ENCODE measurements at regions not wholly inside any gene's neighbourhood (a gene's known extent, or its start where the extent isn't known, plus 50 kb on each side); places are given as distances from the start of the nearest gene placed in this dataset.

GRCh38 chr3:124126436-124127023 lies 134.6 kb upstream of the ROPN1 start:
- H2AFZ ChIP-seq (ENCODE audit: low read length): no peak overlapping the region
- no peak overlapping the region for H3K4me3 ChIP-seq (ENCODE audit: insufficient read depth, low read length)
- H3K4me2 ChIP-seq (ENCODE audit: insufficient read depth, low read length): no peak overlapping the region
- no peaks in the 10 kb centered on the region for H3K36me3 ChIP-seq (ENCODE audit: insufficient read depth, low read length)
- no peaks in the 10 kb centered on the region for H3K27me3 ChIP-seq (ENCODE audit: insufficient read depth, low read length)
- no peaks in the 10 kb centered on the region for H3K79me2 ChIP-seq (ENCODE audit: insufficient read depth, low read length)
- TF ChIP-seq CTCF (IDR thresholded peaks at IDR 0.05; ENCODE audit: extremely low read depth, low read depth, low read length): no peak
- no peak overlapping the region for H3K27ac ChIP-seq (ENCODE audit: low read depth, low read length)
- H3K4me1 ChIP-seq (ENCODE audit: insufficient read depth, low read length): no peaks in the 10 kb centered on the region
- no peak for DNase-seq (ENCODE audit: insufficient read length, low spot score, missing footprints)
- no peaks in the 10 kb centered on the region for H3K9me3 ChIP-seq (ENCODE audit: low read depth, low read length)
- H4K20me1 ChIP-seq (ENCODE audit: insufficient read depth, low read length): no peaks in the 10 kb centered on the region

GRCh38 chr3:124131158-124131557 lies 139.2 kb upstream of the ROPN1 start:
- Histone ChIP-seq H3K4me3 (ENCODE audit: insufficient read depth, low read length) (no peak overlapping the region), H3K9me3 (ENCODE audit: low read depth, low read length) (no peaks in the 10 kb centered on the region), H3K36me3 (ENCODE audit: insufficient read depth, low read length) (no peaks in the 10 kb centered on the region), H3K27me3 (ENCODE audit: insufficient read depth, low read length) (no peaks in the 10 kb centered on the region), H2AFZ (ENCODE audit: low read length) (no peak overlapping the region), H3K4me1 (ENCODE audit: insufficient read depth, low read length) (no peaks in the 10 kb centered on the region), H3K79me2 (ENCODE audit: insufficient read depth, low read length) (no peaks in the 10 kb centered on the region), H3K4me2 (ENCODE audit: insufficient read depth, low read length) (no peak overlapping the region), H3K27ac (ENCODE audit: low read depth, low read length) (no peak overlapping the region), H4K20me1 (ENCODE audit: insufficient read depth, low read length) (no peaks in the 10 kb centered on the region)
- DNase-seq (ENCODE audit: insufficient read length, low spot score, missing footprints): no peak
- no peak for TF ChIP-seq CTCF (IDR thresholded peaks at IDR 0.05; ENCODE audit: extremely low read depth, low read depth, low read length)

- DNase-seq (ENCODE audit: insufficient read length, low spot score, missing footprints): no peak
- H3K4me1 ChIP-seq (ENCODE audit: insufficient read depth, low read length): no peaks in the 10 kb centered on the region
These were observed 139.7 kb upstream of the ROPN1 start for GRCh38 chr3:124131580-124131979.

GRCh38 chr3:124132813-124133212 lies 140.9 kb upstream of the ROPN1 start:
- no peaks in the 10 kb centered on the region for H3K4me1 ChIP-seq (ENCODE audit: insufficient read depth, low read length)
- H3K4me2 ChIP-seq (ENCODE audit: insufficient read depth, low read length): no peak overlapping the region
- DNase-seq (ENCODE audit: insufficient read length, low spot score, missing footprints): no peak

More at GRCh38 chr3:124131580-124131979, 139.7 kb upstream of the ROPN1 start:
- no peaks in the 10 kb centered on the region for H3K9me3 ChIP-seq (ENCODE audit: low read depth, low read length)
- H3K4me3 ChIP-seq (ENCODE audit: insufficient read depth, low read length): no peak overlapping the region
- H3K79me2 ChIP-seq (ENCODE audit: insufficient read depth, low read length): no peaks in the 10 kb centered on the region
- H3K27me3 ChIP-seq (ENCODE audit: insufficient read depth, low read length): no peaks in the 10 kb centered on the region
- no peaks in the 10 kb centered on the region for H4K20me1 ChIP-seq (ENCODE audit: insufficient read depth, low read length)
- H3K27ac ChIP-seq (ENCODE audit: low read depth, low read length): no peak overlapping the region
- H2AFZ ChIP-seq (ENCODE audit: low read length): no peak overlapping the region
- no peak for TF ChIP-seq CTCF (IDR thresholded peaks at IDR 0.05; ENCODE audit: extremely low read depth, low read depth, low read length)
- H3K36me3 ChIP-seq (ENCODE audit: insufficient read depth, low read length): no peaks in the 10 kb centered on the region
- no peak overlapping the region for H3K4me2 ChIP-seq (ENCODE audit: insufficient read depth, low read length)

More at GRCh38 chr3:124132813-124133212, 140.9 kb upstream of the ROPN1 start:
- Histone ChIP-seq H3K27me3 (ENCODE audit: insufficient read depth, low read length) (no peaks in the 10 kb centered on the region), H3K27ac (ENCODE audit: low read depth, low read length) (no peak overlapping the region), H3K9me3 (ENCODE audit: low read depth, low read length) (no peaks in the 10 kb centered on the region), H3K79me2 (ENCODE audit: insufficient read depth, low read length) (no peaks in the 10 kb centered on the region), H4K20me1 (ENCODE audit: insufficient read depth, low read length) (no peaks in the 10 kb centered on the region), H3K4me3 (ENCODE audit: insufficient read depth, low read length) (no peak overlapping the region), H2AFZ (ENCODE audit: low read length) (no peak overlapping the region), H3K36me3 (ENCODE audit: insufficient read depth, low read length) (no peaks in the 10 kb centered on the region)
- TF ChIP-seq CTCF (IDR thresholded peaks at IDR 0.05; ENCODE audit: extremely low read depth, low read depth, low read length): no peak
